ENCODE measurements at regions not wholly inside any gene's neighbourhood (a gene's known extent, or its start where the extent isn't known, plus 50 kb on each side); places are given as distances from the start of the nearest gene placed in this dataset.

GRCh38 chr13:30151388-30151787, 156.0 kb downstream of the KATNAL1 start:
- no peaks in the 10 kb centered on the region for H3K36me3 ChIP-seq (ENCODE audit: control insufficient read depth, insufficient read depth, low read length)
- H3K27me3 ChIP-seq (replicated peaks; ENCODE audit: control insufficient read depth, insufficient read depth, low read length), result no peaks in the 10 kb centered on the region
- no peak for TF ChIP-seq CTCF (IDR thresholded peaks at IDR 0.05; ENCODE audit: insufficient read depth, low read length, poor library complexity, severe bottlenecking)
- H3K4me3 ChIP-seq (replicated peaks; ENCODE audit: low read depth, low read length), result no peak overlapping the region
- DNase-seq (ENCODE audit: extremely low read depth, insufficient read length), result no peak

- Histone ChIP-seq H3K4me3 (replicated peaks; ENCODE audit: low read depth, low read length) (no peak overlapping the region), H3K36me3 (ENCODE audit: control insufficient read depth, insufficient read depth, low read length) (no peaks in the 10 kb centered on the region), H3K27me3 (replicated peaks; ENCODE audit: control insufficient read depth, insufficient read depth, low read length) (no peaks in the 10 kb centered on the region)
- no peak for TF ChIP-seq CTCF (IDR thresholded peaks at IDR 0.05; ENCODE audit: insufficient read depth, low read length, poor library complexity, severe bottlenecking)
- DNase-seq (ENCODE audit: extremely low read depth, insufficient read length), result no peak
These were observed 158.1 kb downstream of the KATNAL1 start for GRCh38 chr13:30149248-30149647.

- Histone ChIP-seq H3K4me3 (replicated peaks; ENCODE audit: low read depth, low read length) (no peak overlapping the region), H3K36me3 (ENCODE audit: control insufficient read depth, insufficient read depth, low read length) (no peaks in the 10 kb centered on the region), H3K27me3 (replicated peaks; ENCODE audit: control insufficient read depth, insufficient read depth, low read length) (no peaks in the 10 kb centered on the region)
- TF ChIP-seq CTCF (IDR thresholded peaks at IDR 0.05; ENCODE audit: insufficient read depth, low read length, poor library complexity, severe bottlenecking), result no peak
- DNase-seq (ENCODE audit: extremely low read depth, insufficient read length), result no peak
These were observed 158.6 kb downstream of the KATNAL1 start for GRCh38 chr13:30148786-30149185.

DNA sequence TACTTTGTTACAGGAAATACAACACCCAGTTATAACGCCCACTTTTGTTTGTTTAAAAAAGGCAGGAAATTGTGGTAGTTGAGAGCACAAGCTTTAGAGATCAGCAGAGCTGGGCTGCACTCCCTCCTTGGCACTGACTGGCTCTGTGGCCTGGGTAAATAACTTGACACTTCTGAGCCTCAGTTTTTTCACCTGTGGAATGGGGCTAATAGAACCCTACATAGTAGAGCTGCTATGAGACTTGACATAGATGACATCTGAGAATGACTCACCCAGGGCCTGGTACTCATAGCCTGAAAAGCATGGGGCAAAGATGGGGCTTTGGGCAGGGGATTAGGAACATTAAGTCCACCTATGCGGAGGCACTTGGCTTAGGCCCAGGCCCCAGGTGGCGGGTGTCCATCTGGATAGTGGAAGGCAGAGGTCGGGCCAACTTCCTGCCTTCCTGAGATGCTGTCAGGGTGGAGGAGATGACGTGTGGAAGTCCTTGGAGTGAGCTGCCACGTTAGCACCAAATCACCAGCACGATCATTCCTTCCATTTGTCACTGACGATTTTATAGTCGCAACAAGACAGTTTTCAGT, 159.1 kb downstream of the KATNAL1 start:
- H3K36me3 ChIP-seq (ENCODE audit: control insufficient read depth, insufficient read depth, low read length), result no peaks in the 10 kb centered on the region
- no peak for TF ChIP-seq CTCF (IDR thresholded peaks at IDR 0.05; ENCODE audit: insufficient read depth, low read length, poor library complexity, severe bottlenecking)
- H3K4me3 ChIP-seq (replicated peaks; ENCODE audit: low read depth, low read length), result no peak overlapping the region
- DNase-seq (ENCODE audit: extremely low read depth, insufficient read length), result no peak
- no peaks in the 10 kb centered on the region for H3K27me3 ChIP-seq (replicated peaks; ENCODE audit: control insufficient read depth, insufficient read depth, low read length)

GRCh38 chr13:30147421-30147820, 159.9 kb downstream of the KATNAL1 start:
- H3K27me3 ChIP-seq (replicated peaks; ENCODE audit: control insufficient read depth, insufficient read depth, low read length), result no peaks in the 10 kb centered on the region
- TF ChIP-seq CTCF (IDR thresholded peaks at IDR 0.05; ENCODE audit: insufficient read depth, low read length, poor library complexity, severe bottlenecking), result peak; percentile 19
- no peak overlapping the region for H3K4me3 ChIP-seq (replicated peaks; ENCODE audit: low read depth, low read length)
- no peak for DNase-seq (ENCODE audit: extremely low read depth, insufficient read length)
- H3K36me3 ChIP-seq (ENCODE audit: control insufficient read depth, insufficient read depth, low read length), result no peaks in the 10 kb centered on the region

DNA sequence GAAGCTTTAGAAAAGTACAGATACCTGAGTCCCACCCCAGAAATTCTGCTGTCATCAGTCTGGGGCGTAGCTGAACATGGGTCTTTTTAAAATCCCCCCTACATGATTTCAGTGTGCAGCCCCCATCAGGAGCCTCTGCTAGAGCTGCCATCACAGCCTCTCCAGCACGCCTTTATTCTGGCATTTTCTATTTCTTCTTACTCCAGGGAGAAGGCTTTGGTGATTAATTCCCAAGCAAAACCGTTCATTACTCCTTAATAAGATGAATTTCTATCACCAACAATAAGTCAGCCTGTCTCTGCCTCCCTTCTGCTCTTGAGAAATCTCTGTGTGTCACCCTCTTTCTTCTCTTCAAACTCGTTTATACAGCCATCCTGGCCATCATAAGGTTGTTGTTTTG, 160.3 kb downstream of the KATNAL1 start:
- no peak for DNase-seq (ENCODE audit: extremely low read depth, insufficient read length)
- H3K4me3 ChIP-seq (replicated peaks; ENCODE audit: low read depth, low read length), result no peak overlapping the region
- TF ChIP-seq CTCF (IDR thresholded peaks at IDR 0.05; ENCODE audit: insufficient read depth, low read length, poor library complexity, severe bottlenecking), result no peak
- no peaks in the 10 kb centered on the region for H3K36me3 ChIP-seq (ENCODE audit: control insufficient read depth, insufficient read depth, low read length)
- H3K27me3 ChIP-seq (replicated peaks; ENCODE audit: control insufficient read depth, insufficient read depth, low read length), result no peaks in the 10 kb centered on the region
